ENCODE measurements at regions not wholly inside any gene's neighbourhood (a gene's known extent, or its start where the extent isn't known, plus 50 kb on each side); places are given as distances from the start of the nearest gene placed in this dataset.

DNA sequence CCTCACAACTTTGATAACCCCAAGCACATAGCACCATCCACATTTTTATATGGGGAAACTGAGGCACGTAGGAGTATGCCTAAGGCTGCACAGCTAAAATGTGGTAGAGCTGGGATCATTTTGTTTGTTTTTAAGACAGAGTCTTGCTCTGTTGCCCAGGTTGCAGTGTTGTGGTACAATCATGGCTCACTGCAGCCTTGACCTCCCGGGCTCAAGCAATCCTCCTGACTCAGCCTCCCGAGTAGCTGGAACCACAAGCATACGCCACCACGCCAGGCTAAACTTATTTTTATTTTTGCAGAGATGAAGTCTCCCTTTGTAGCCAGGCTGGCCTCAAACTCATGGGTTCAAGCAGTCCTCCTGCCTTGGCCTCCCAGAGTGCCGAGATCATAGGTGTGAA, 81.0 kb upstream of the GSE1 start:
- TF ChIP-seq, protein P1, sequence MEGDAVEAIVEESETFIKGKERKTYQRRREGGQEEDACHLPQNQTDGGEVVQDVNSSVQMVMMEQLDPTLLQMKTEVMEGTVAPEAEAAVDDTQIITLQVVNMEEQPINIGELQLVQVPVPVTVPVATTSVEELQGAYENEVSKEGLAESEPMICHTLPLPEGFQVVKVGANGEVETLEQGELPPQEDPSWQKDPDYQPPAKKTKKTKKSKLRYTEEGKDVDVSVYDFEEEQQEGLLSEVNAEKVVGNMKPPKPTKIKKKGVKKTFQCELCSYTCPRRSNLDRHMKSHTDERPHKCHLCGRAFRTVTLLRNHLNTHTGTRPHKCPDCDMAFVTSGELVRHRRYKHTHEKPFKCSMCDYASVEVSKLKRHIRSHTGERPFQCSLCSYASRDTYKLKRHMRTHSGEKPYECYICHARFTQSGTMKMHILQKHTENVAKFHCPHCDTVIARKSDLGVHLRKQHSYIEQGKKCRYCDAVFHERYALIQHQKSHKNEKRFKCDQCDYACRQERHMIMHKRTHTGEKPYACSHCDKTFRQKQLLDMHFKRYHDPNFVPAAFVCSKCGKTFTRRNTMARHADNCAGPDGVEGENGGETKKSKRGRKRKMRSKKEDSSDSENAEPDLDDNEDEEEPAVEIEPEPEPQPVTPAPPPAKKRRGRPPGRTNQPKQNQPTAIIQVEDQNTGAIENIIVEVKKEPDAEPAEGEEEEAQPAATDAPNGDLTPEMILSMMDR (IDR thresholded peaks at IDR 0.05): no peak
- no peak for TF ChIP-seq POLR2A (IDR thresholded peaks at IDR 0.05)

Measured in lower leg skin (tissue), 3 donors.